ENCODE measurements at regions not wholly inside any gene's neighbourhood (a gene's known extent, or its start where the extent isn't known, plus 50 kb on each side); places are given as distances from the start of the nearest gene placed in this dataset.

DNA sequence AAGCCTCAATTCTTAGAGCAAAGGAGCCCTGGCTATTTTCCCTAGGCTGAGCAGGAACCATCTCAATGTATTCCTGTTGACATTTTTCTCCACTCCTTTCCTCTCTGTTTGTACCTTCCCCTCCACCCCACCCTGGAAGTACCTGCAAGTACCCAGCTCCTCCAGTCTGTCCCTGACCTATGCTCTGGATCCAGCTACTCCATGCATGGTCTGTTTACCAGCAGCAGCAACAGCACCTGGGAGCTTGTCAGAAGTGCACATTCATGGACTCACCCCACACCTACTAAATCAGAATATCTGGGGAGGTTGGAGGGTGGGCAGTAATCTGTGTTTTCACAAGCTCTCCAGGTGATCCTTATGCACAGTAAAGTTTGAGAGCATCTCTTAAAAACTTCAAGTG, 240.7 kb upstream of the UMPS start:
- H3K4me2 ChIP-seq (ENCODE audit: extremely low read depth, insufficient read depth, low read length): no peak overlapping the region
- H4K20me1 ChIP-seq (ENCODE audit: control insufficient read depth, extremely low read depth, insufficient read depth, low read length): no peaks in the 10 kb centered on the region
- H2AFZ ChIP-seq (ENCODE audit: low read length): no peak overlapping the region
- H3K79me2 ChIP-seq (ENCODE audit: control insufficient read depth, insufficient read depth, low read length): no peaks in the 10 kb centered on the region
- H3K4me3 ChIP-seq (replicated peaks in 1 of 4; ENCODE audit: control extremely low read depth in 1 of 4, insufficient read depth in 1 of 4, low read depth in 3 of 4, low read length in 4 of 4): no peak overlapping the region
- no peak overlapping the region for H3K27ac ChIP-seq (ENCODE audit: insufficient read depth, low read length)
- TF ChIP-seq, protein P1, sequence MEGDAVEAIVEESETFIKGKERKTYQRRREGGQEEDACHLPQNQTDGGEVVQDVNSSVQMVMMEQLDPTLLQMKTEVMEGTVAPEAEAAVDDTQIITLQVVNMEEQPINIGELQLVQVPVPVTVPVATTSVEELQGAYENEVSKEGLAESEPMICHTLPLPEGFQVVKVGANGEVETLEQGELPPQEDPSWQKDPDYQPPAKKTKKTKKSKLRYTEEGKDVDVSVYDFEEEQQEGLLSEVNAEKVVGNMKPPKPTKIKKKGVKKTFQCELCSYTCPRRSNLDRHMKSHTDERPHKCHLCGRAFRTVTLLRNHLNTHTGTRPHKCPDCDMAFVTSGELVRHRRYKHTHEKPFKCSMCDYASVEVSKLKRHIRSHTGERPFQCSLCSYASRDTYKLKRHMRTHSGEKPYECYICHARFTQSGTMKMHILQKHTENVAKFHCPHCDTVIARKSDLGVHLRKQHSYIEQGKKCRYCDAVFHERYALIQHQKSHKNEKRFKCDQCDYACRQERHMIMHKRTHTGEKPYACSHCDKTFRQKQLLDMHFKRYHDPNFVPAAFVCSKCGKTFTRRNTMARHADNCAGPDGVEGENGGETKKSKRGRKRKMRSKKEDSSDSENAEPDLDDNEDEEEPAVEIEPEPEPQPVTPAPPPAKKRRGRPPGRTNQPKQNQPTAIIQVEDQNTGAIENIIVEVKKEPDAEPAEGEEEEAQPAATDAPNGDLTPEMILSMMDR (conservative IDR thresholded peaks at IDR 0.05 in 1 of 2, IDR thresholded peaks at IDR 0.05 in 1 of 2; ENCODE audit: low read depth in 1 of 2, low read length in 2 of 2): no peak
- TF ChIP-seq EZH2 (IDR thresholded peaks at IDR 0.05; ENCODE audit: low read length, missing control alignments): no peak
- no peak overlapping the region for H3K9ac ChIP-seq (ENCODE audit: insufficient read depth, low read length)
- peaks cover 3% of the 10 kb centered on the region for H3K27me3 ChIP-seq (ENCODE audit: control insufficient read depth, insufficient read depth, low read length)
- no peaks in the 10 kb centered on the region for H3K4me1 ChIP-seq (ENCODE audit: control insufficient read depth, extremely low read depth, insufficient read depth, low read length)
- no peaks in the 10 kb centered on the region for H3K36me3 ChIP-seq (ENCODE audit: control insufficient read depth, insufficient read depth, low read length)
- no peak for DNase-seq (ENCODE audit: low read depth in 2 of 2)
- no peaks in the 10 kb centered on the region for H3K9me3 ChIP-seq (ENCODE audit: control insufficient read depth, insufficient read depth, low read depth, low read length)

DNA sequence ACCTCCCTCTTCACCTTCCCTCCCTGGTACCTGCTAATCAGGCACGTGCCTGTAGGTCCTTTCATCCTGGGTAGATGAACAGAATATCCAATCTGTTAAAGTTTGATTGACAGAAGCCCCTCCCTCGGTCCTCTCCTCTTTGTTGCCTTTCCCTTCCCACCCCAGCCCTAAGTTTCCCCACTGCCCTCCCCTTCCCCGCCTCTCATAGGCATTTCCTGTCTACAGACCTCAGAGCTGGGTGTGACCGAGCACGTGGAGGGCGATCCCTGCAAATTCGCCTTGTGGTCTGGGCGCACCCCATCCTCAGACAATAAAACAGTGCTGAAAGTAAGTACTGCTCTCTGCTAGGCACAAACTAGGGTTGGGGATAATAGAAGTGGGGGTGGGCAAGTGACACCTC, 239.2 kb upstream of the UMPS start:
- no peak overlapping the region for H3K4me2 ChIP-seq (ENCODE audit: extremely low read depth, insufficient read depth, low read length)
- no peak for TF ChIP-seq EZH2 (IDR thresholded peaks at IDR 0.05; ENCODE audit: low read length, missing control alignments)

DNA sequence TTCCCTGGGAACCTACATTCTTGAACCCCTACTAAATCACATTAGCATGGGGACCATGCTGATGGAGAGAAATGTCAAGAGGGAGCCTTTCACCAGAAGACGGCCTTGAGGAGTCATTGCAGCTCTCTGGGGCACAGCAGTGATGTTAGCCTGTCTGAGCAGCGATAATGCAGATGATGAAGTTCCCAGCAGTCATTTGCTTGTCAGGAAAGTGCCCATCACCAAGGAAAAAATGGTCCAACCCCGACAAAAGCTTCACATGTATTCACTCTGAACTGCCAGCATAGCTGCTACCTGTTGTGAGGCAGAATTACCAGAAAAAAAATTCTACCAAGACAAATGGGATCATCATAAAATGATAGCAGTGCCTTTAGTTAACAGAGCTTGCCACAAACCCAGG, 238.4 kb upstream of the UMPS start:
- no peaks in the 10 kb centered on the region for H3K79me2 ChIP-seq (ENCODE audit: control insufficient read depth, insufficient read depth, low read length)
- no peak overlapping the region for H3K4me2 ChIP-seq (ENCODE audit: extremely low read depth, insufficient read depth, low read length)
- no peak overlapping the region for H3K9ac ChIP-seq (ENCODE audit: insufficient read depth, low read length)
- H4K20me1 ChIP-seq (ENCODE audit: control insufficient read depth, extremely low read depth, insufficient read depth, low read length): no peaks in the 10 kb centered on the region
- H2AFZ ChIP-seq (ENCODE audit: low read length): no peak overlapping the region
- peaks cover 3% of the 10 kb centered on the region for H3K27me3 ChIP-seq (ENCODE audit: control insufficient read depth, insufficient read depth, low read length)
- no peaks in the 10 kb centered on the region for H3K36me3 ChIP-seq (ENCODE audit: control insufficient read depth, insufficient read depth, low read length)
- no peaks in the 10 kb centered on the region for H3K4me1 ChIP-seq (ENCODE audit: control insufficient read depth, extremely low read depth, insufficient read depth, low read length)
- H3K4me3 ChIP-seq (replicated peaks in 1 of 4; ENCODE audit: control extremely low read depth in 1 of 4, insufficient read depth in 1 of 4, low read depth in 3 of 4, low read length in 4 of 4): no peak overlapping the region
- no peak overlapping the region for H3K27ac ChIP-seq (ENCODE audit: insufficient read depth, low read length)
- no peaks in the 10 kb centered on the region for H3K9me3 ChIP-seq (ENCODE audit: control insufficient read depth, insufficient read depth, low read depth, low read length)
- DNase-seq (ENCODE audit: low read depth in 2 of 2): no peak
- TF ChIP-seq EZH2 (IDR thresholded peaks at IDR 0.05; ENCODE audit: low read length, missing control alignments): no peak
- TF ChIP-seq, protein P1 (conservative IDR thresholded peaks at IDR 0.05 in 1 of 2, IDR thresholded peaks at IDR 0.05 in 1 of 2; ENCODE audit: low read depth in 1 of 2, low read length in 2 of 2): no peak

More for the DNA sequence above, 239.2 kb upstream of the UMPS start:
- DNase-seq (ENCODE audit: low read depth in 2 of 2): no peak
- H4K20me1 ChIP-seq (ENCODE audit: control insufficient read depth, extremely low read depth, insufficient read depth, low read length): no peaks in the 10 kb centered on the region
- H3K36me3 ChIP-seq (ENCODE audit: control insufficient read depth, insufficient read depth, low read length): no peaks in the 10 kb centered on the region
- no peak overlapping the region for H2AFZ ChIP-seq (ENCODE audit: low read length)
- no peak overlapping the region for H3K9ac ChIP-seq (ENCODE audit: insufficient read depth, low read length)
- no peaks in the 10 kb centered on the region for H3K9me3 ChIP-seq (ENCODE audit: control insufficient read depth, insufficient read depth, low read depth, low read length)
- no peaks in the 10 kb centered on the region for H3K79me2 ChIP-seq (ENCODE audit: control insufficient read depth, insufficient read depth, low read length)
- no peaks in the 10 kb centered on the region for H3K4me1 ChIP-seq (ENCODE audit: control insufficient read depth, extremely low read depth, insufficient read depth, low read length)
- H3K4me3 ChIP-seq (replicated peaks in 1 of 4; ENCODE audit: control extremely low read depth in 1 of 4, insufficient read depth in 1 of 4, low read depth in 3 of 4, low read length in 4 of 4): no peak overlapping the region
- H3K27me3 ChIP-seq (ENCODE audit: control insufficient read depth, insufficient read depth, low read length): peaks cover 3% of the 10 kb centered on the region
- no peak overlapping the region for H3K27ac ChIP-seq (ENCODE audit: insufficient read depth, low read length)

All from fibroblast of lung (primary cell).